A673 (cell line): ENCODE measurements at regions not wholly inside any gene's neighbourhood (a gene's known extent, or its start where the extent isn't known, plus 50 kb on each side); places are given as distances from the start of the nearest gene placed in this dataset.

ENCODE experiments used
- BruUV-seq: library from RNA; stranded (reverse); fragments of 400-500 nt; replicated peaks from 2 replicates; lab custom pipeline; 2021; lab: Mats Ljungman, UMichigan
- CTCF ChIA-PET: fragments of 300-600 bp; sonication (Branson Sonifier 250); formaldehyde crosslinking; loops from one replicate; lab custom pipeline; 2022; ENCODE audit warnings: antibody characterized with exemption; lab: Charles Lee
- POLR2A ChIA-PET: fragments of 300-600 bp; sonication (Branson Sonifier 250); formaldehyde crosslinking; loops from one replicate; lab custom pipeline; 2022; ENCODE audit warnings: antibody characterized with exemption; ENCODE audit not compliant: low non-redundant PET; lab: Charles Lee
- DNase-seq: peaks from one replicate; pipeline ENCODE4 v3.0.0-alpha.2; 2015; ENCODE audit warnings: low spot score
- H3K27ac ChIP-seq: fragments of 200-600 bp; sonication (generic); 2 replicates; pipeline ENCODE4 v1.5.1; 2016; ENCODE audit warnings: mixed run types, low read depth, mild to moderate bottlenecking, mixed read lengths, antibody characterized with exemption, low read length; ENCODE audit not compliant: poor library complexity, severe bottlenecking
- H3K27me3 ChIP-seq: fragments of 200-600 bp; sonication (generic); replicated peaks from 2 replicates; pipeline ENCODE4 v1.6.1; 2017; ENCODE audit warnings: mixed run types, low read depth, mild to moderate bottlenecking, mixed read lengths, antibody characterized with exemption, low read length; ENCODE audit not compliant: insufficient read depth, poor library complexity
- H3K36me3 ChIP-seq: fragments of 200-600 bp; sonication (generic); 2 replicates; pipeline ENCODE4 v1.6.1; 2016; ENCODE audit warnings: mixed run types, mild to moderate bottlenecking, mixed read lengths, antibody characterized with exemption, low read length; ENCODE audit not compliant: insufficient read depth, poor library complexity, severe bottlenecking
- H3K4me1 ChIP-seq: fragments of 200-600 bp; sonication (generic); 2 replicates; pipeline ENCODE4 v1.6.1; 2017; ENCODE audit warnings: mixed run types, mild to moderate bottlenecking, mixed read lengths, antibody characterized with exemption, low read length; ENCODE audit not compliant: insufficient read depth, poor library complexity, severe bottlenecking
- H3K4me3 ChIP-seq: fragments of 200-600 bp; sonication (generic); 2 replicates; pipeline ENCODE4 v1.5.1; 2016; ENCODE audit warnings: low read depth, mixed run types, mild to moderate bottlenecking, mixed read lengths, low read length; ENCODE audit not compliant: poor library complexity, severe bottlenecking
- H3K9me3 ChIP-seq: fragments of 200-600 bp; sonication (generic); 2 replicates; pipeline ENCODE4 v1.6.1; 2016; ENCODE audit warnings: mixed run types, low read depth, mild to moderate bottlenecking, mixed read lengths, antibody characterized with exemption, low read length; ENCODE audit not compliant: poor library complexity, severe bottlenecking
- CTCF ChIP-seq: fragments of 300-800, 200-600 bp; sonication (generic); conservative IDR thresholded peaks from 2 replicates; pipeline ENCODE4 v1.5.1; 2017; ENCODE audit warnings: low read depth, mild to moderate bottlenecking, antibody characterized with exemption, low read length, moderate library complexity, mixed read lengths
- EZH2 ChIP-seq: fragments of 200-600 bp; sonication (generic); IDR thresholded peaks from 2 replicates; pipeline ENCODE4 v1.6.1; 2017; ENCODE audit warnings: borderline replicate concordance, low read depth, mild to moderate bottlenecking, mixed read lengths, antibody characterized with exemption, low read length; ENCODE audit not compliant: poor library complexity, severe bottlenecking
- intact Hi-C: fragments of 100-400 bp; cut with micrococcal nuclease; formaldehyde crosslinking; loops from one replicate; pipeline ENCODE4 v1.10.0; 2022; ENCODE audit not compliant: unreplicated experiment

GRCh38 chr11:12599408-12600143, 74.6 kb upstream of the TEAD1 start:
- H3K27ac ChIP-seq, result peak overlapping the region; percentile 77
- intact Hi-C loops, result loop anchor here (2.0 to 10.0 kb wide), 3 partner anchors 73 to 295 kb away; partner anchors contain the start of gene TEAD1
- POLR2A ChIA-PET, result no interaction called here
- TF ChIP-seq EZH2 (no peak), CTCF (peak; percentile 91)
- no peaks in the 10 kb centered on the region for H3K9me3 ChIP-seq
- H3K4me1 ChIP-seq, result peaks cover 47% of the 10 kb centered on the region
- no peak overlapping the region for H3K4me3 ChIP-seq
- no peaks in the 10 kb centered on the region for H3K36me3 ChIP-seq
- BruUV-seq, result no TSS peak
- no peaks in the 10 kb centered on the region for H3K27me3 ChIP-seq
- CTCF ChIA-PET, result interaction anchor here (0.7 to 2.6 kb wide), 4 partner anchors 78 to 291 kb away, joined by 3 to 12 read pairs (median 4); no protein-coding TSS in a partner anchor
- peak; percentile 69 for DNase-seq

GRCh38 chr11:12600829-12601228, 73.4 kb upstream of the TEAD1 start:
- CTCF ChIA-PET, result interaction anchor here (2.6 kb wide), 1 partner anchor 288 kb away, joined by 12 read pairs; no protein-coding TSS in a partner anchor

GRCh38 chr11:12602421-12602820, 71.8 kb upstream of the TEAD1 start:
- ChIA-PET POLR2A (no interaction called here), CTCF (no interaction called here)
- no TSS peak for BruUV-seq
- Histone ChIP-seq H3K4me1 (peaks cover 47% of the 10 kb centered on the region), H3K36me3 (no peaks in the 10 kb centered on the region), H3K27ac (no peak overlapping the region), H3K4me3 (no peak overlapping the region), H3K9me3 (no peaks in the 10 kb centered on the region), H3K27me3 (no peaks in the 10 kb centered on the region)
- TF ChIP-seq CTCF (no peak), EZH2 (no peak)
- DNase-seq, result peak; percentile 76
- intact Hi-C loops, result no loop called here

More at GRCh38 chr11:12600829-12601228, 73.4 kb upstream of the TEAD1 start:
- Histone ChIP-seq H3K36me3 (no peaks in the 10 kb centered on the region), H3K4me1 (peaks cover 47% of the 10 kb centered on the region), H3K4me3 (no peak overlapping the region), H3K9me3 (no peaks in the 10 kb centered on the region), H3K27ac (no peak overlapping the region), H3K27me3 (no peaks in the 10 kb centered on the region)
- TF ChIP-seq CTCF, result no peak
- TF ChIP-seq EZH2, result no peak
- intact Hi-C loops, result no loop called here
- no TSS peak for BruUV-seq
- DNase-seq, result no peak
- POLR2A ChIA-PET, result no interaction called here
